Panc1 (cell line): ENCODE measurements at regions not wholly inside any gene's neighbourhood (a gene's known extent, or its start where the extent isn't known, plus 50 kb on each side); places are given as distances from the start of the nearest gene placed in this dataset.

Source experiments
- ATAC-seq: fragments of 200-7000 bp; cut with Tn5 transposase; 2 replicates; pipeline ENCODE4 v1.9.1; 2020; ENCODE audit warnings: mild to moderate bottlenecking, moderate library complexity
- BruUV-seq: library from RNA; stranded (reverse); fragments of 400-500 nt; replicated peaks from 2 replicates; lab custom pipeline; 2021; lab: Mats Ljungman, UMichigan
- CTCF ChIA-PET: fragments of 300-600 bp; sonication (Branson Sonifier 250); formaldehyde crosslinking; loops from one replicate; lab custom pipeline; 2022; ENCODE audit warnings: antibody characterized with exemption; lab: Charles Lee
- POLR2A ChIA-PET: fragments of 300-600 bp; sonication (Branson Sonifier 250); formaldehyde crosslinking; loops from one replicate; lab custom pipeline; 2022; ENCODE audit warnings: antibody characterized with exemption; lab: Charles Lee
- DNase-seq: peaks from one replicate; pipeline ENCODE4 v3.0.0-alpha.2; 2010; ENCODE audit warnings: low read depth, low spot score
- H3K27ac ChIP-seq: 2 replicates; pipeline ENCODE4 v1.5.1; 2011; ENCODE audit warnings: mild to moderate bottlenecking, low read length, inconsistent platforms
- H3K27me3 ChIP-seq: fragments of 200-500 bp; sonication (Bioruptor generic); 2 replicates; pipeline ENCODE4 v1.6.0; 2014; ENCODE audit warnings: low read length, inconsistent platforms; ENCODE audit not compliant: control insufficient read depth, insufficient read depth
- H3K36me3 ChIP-seq: fragments of 200-500 bp; sonication (Bioruptor generic); 2 replicates; pipeline ENCODE4 v1.5.1; 2014; ENCODE audit warnings: inconsistent platforms, mild to moderate bottlenecking, low read length, moderate library complexity; ENCODE audit not compliant: control insufficient read depth, insufficient read depth
- H3K4me1 ChIP-seq: 2 replicates; pipeline ENCODE4 v1.5.1; 2011; ENCODE audit warnings: inconsistent platforms, mild to moderate bottlenecking, low read length, moderate library complexity; ENCODE audit not compliant: control insufficient read depth, insufficient read depth
- H3K4me3 ChIP-seq, 2 experiments: 2 replicates each; pipeline ENCODE4 v1.5.1; 2011 to 2012; ENCODE audit warnings: low read depth in 2 of 2, low read length in 2 of 2, mild to moderate bottlenecking in 2 of 2, inconsistent platforms in 1 of 2, moderate library complexity in 1 of 2
- H3K9me3 ChIP-seq: fragments of 200-500 bp; sonication (Bioruptor generic); 2 replicates; pipeline ENCODE4 v1.5.1; 2014; ENCODE audit warnings: low read depth, mild to moderate bottlenecking, inconsistent platforms, low read length, moderate library complexity; ENCODE audit not compliant: control insufficient read depth, insufficient read depth
- CTCF ChIP-seq: fragments of 450-650 bp; IDR thresholded peaks from 2 replicates; pipeline ENCODE4 v1.5.1; 2017; ENCODE audit warnings: mild to moderate bottlenecking
- POLR2AphosphoS5 ChIP-seq: IDR thresholded peaks from 2 replicates; pipeline ENCODE4 v1.6.1; 2012; ENCODE audit warnings: mild to moderate bottlenecking, low read depth, low read length, moderate library complexity
- REST ChIP-seq, 2 experiments: IDR thresholded peaks; 2 replicates each; pipeline ENCODE4 v1.6.1; 2011 to 2012; ENCODE audit warnings: low read depth in 2 of 2, control low read depth in 1 of 2, low read length in 1 of 2, mild to moderate bottlenecking in 1 of 2, moderate library complexity in 1 of 2; ENCODE audit not compliant: insufficient read depth in 1 of 2
- SIN3A ChIP-seq: IDR thresholded peaks from 2 replicates; pipeline ENCODE4 v1.6.1; 2012; ENCODE audit warnings: low read depth, mild to moderate bottlenecking, low read length, moderate library complexity, borderline replicate concordance; ENCODE audit not compliant: insufficient read depth
- TCF7L2 ChIP-seq: IDR thresholded peaks from 2 replicates; pipeline ENCODE4 v1.6.1; 2011; ENCODE audit warnings: mild to moderate bottlenecking, low read depth, low read length, inconsistent platforms
- in situ Hi-C: cut with HindIII; loops from 2 replicates; pipeline ENCODE4 v1.10.0; 2016; ENCODE audit warnings: low sequenced_read_pairs, low pct_unique_long_range_greater_than_20kb
- intact Hi-C: fragments of 100-400 bp; cut with micrococcal nuclease; formaldehyde crosslinking; loops from one replicate; pipeline ENCODE4 v1.10.0; 2022; ENCODE audit not compliant: unreplicated experiment

- ChIA-PET POLR2A (no interaction called here), CTCF (no interaction called here)
- no peak for DNase-seq
- no peak overlapping the region for H3K4me3 ChIP-seq
- BruUV-seq = no TSS peak
- TF ChIP-seq TCF7L2 = no peak
- TF ChIP-seq CTCF = no peak
- TF ChIP-seq POLR2AphosphoS5 = no peak
- TF ChIP-seq REST (IDR thresholded peaks at IDR 0.05; ENCODE audit: insufficient read depth in 1 of 2, low read depth in 2 of 2, low read length in 1 of 2) = no peak
- TF ChIP-seq SIN3A = no peak
- intact Hi-C loops (no loop called here), in situ Hi-C loops (no loop called here)
- H3K27me3 ChIP-seq = no peaks in the 10 kb centered on the region
- H3K4me1 ChIP-seq = no peaks in the 10 kb centered on the region
- no peaks in the 10 kb centered on the region for H3K36me3 ChIP-seq
- H3K9me3 ChIP-seq = no peaks in the 10 kb centered on the region
- H3K27ac ChIP-seq = no peak overlapping the region
- no peak for ATAC-seq
These were observed 260.4 kb downstream of the SLC4A3 start for GRCh38 chr2:219887870-219888269.

GRCh38 chr2:219893541-219893940 is 266.1 kb downstream of the SLC4A3 start:
- ChIA-PET CTCF (no interaction called here), POLR2A (no interaction called here)
- in situ Hi-C loops = no loop called here
- H3K9me3 ChIP-seq = no peaks in the 10 kb centered on the region
- DNase-seq (no peak), ATAC-seq (no peak)
- no peaks in the 10 kb centered on the region for H3K4me1 ChIP-seq
- intact Hi-C loops = no loop called here
- no peaks in the 10 kb centered on the region for H3K27me3 ChIP-seq
- H3K4me3 ChIP-seq = no peak overlapping the region
- H3K36me3 ChIP-seq = no peaks in the 10 kb centered on the region
- H3K27ac ChIP-seq = no peak overlapping the region
- no TSS peak for BruUV-seq
- TF ChIP-seq POLR2AphosphoS5 (no peak), TCF7L2 (no peak), REST (IDR thresholded peaks at IDR 0.05; ENCODE audit: insufficient read depth in 1 of 2, low read depth in 2 of 2, low read length in 1 of 2) (no peak), CTCF (no peak), SIN3A (no peak)
